GM18511 (cell line): ENCODE measurements at regions not wholly inside any gene's neighbourhood (a gene's known extent, or its start where the extent isn't known, plus 50 kb on each side); places are given as distances from the start of the nearest gene placed in this dataset.
"Not testable (repeated sequence)": the region's sequence is repeated elsewhere in the genome, so short reads cannot be mapped to it uniquely, and the experiment has no call there.

Experiments used
- ATAC-seq: cut with Tn5 transposase; IDR thresholded peaks from one replicate; pipeline ENCODE4 v1.9.1; 2021; ENCODE audit warnings: mild to moderate bottlenecking, moderate library complexity; ENCODE audit not compliant: unreplicated experiment

DNA sequence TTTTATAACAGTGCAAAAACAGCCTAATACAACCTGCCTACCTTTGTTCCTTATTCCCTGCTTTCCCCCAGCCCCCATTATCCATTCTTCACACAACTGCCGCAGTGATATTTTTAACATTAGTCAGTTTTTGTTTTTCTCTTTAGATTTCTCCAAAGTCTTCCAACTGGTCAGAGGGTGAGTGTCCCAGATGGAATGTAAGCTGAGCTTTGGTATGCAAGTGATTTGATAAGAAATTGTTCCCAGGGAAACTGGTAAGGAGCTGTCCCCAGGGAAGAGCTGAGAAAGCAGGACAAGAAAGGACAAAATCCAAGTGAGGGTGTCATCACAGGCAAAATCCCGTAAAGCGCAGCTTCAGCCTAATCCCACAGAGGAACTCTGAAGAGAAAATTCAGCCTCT lies 475.5 kb upstream of the ADGRL3 start:
- ATAC-seq: no peak

DNA sequence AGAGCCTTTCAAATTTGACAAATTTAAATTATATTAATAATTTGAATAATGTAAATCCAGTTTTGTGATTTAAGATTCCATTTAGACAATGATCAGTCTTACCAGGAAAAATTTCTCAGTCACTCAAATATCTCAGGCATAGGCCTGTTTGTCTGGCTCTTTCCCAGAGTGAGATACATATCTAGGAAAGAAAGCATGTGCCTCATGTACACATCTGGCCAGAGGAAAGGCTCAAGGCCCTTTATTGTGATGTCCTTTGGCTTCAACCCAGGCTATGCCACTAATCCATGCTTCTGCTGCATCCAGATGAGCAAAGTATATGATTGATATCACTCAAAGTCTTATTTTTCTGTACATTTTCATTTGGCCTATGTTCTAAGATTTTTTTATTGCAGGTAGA lies 473.3 kb upstream of the ADGRL3 start:
- no peak for ATAC-seq

DNA sequence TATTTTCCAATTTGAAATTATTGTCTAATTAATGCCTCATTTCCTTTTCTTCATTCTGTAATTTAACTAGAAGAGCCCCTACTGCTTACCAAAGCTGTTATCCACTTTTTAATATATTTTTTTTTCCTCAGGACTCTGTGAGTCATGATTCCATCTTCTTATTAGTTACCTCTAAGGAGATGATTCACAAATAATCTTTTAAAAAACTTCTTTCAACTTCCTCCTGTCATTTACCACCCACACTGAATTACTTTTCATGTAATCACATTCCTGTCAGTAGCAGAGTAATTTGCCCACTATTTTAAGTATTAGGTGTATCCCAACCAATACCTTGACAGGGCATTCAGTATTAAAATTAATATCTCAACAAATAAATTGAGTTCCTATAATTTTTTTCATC lies 470.9 kb upstream of the ADGRL3 start:
- no peak for ATAC-seq

DNA sequence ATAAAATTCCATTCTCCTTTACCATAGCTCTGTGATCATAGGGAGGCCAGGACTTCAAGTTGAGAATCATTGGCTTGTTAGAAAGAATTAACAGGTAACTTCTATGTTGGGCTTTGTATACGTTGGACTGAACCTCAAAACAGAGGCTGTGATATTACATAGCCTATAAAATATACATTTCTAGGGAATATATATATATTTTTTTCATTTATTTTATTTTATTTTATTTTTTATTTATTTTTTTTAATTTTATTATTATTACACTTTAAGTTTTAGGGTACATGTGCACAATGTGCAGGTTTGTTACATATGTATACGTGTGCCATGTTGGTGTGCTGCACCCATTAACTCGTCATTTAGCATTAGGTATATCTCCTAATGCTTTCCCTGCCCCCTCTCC lies 470.4 kb upstream of the ADGRL3 start:
- not testable (repeated sequence) for ATAC-seq

DNA sequence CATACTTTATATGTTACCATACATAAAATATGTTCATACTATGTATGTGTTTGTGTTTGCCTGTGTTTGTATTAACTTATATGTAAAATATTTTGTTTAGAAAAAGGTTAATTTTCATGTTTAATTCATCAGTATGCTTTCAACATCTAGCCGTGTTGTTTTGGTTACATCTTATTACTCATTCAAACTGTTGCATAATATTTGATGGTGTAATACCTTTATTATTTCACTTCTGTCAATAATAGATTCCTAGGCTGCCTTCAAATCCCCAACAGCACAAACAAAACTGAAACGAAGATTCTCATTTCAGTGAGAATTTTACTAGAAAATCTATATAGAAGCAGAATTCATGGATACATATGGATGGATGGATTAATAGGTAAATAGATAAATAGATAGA lies 462.3 kb upstream of the ADGRL3 start:
- no peak for ATAC-seq

DNA sequence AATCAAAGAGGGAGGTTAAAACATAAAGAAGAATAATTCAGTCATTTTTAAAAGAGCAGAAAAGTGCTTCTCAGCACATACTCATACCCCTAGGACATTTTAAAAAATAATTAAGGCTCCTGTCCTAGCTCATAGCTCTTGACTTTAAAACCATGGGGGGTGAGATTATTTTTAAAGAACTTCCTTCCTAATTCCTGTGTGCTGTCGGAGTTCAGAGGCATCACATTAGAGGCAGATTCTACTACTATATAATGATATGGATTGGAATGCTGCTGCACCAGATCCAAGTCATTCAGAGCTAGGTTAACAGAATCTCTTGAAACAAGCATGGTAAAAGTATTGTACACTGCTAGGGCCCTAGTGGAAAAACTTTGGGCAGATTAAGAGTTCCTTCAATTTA lies 456.5 kb upstream of the ADGRL3 start:
- ATAC-seq: no peak

DNA sequence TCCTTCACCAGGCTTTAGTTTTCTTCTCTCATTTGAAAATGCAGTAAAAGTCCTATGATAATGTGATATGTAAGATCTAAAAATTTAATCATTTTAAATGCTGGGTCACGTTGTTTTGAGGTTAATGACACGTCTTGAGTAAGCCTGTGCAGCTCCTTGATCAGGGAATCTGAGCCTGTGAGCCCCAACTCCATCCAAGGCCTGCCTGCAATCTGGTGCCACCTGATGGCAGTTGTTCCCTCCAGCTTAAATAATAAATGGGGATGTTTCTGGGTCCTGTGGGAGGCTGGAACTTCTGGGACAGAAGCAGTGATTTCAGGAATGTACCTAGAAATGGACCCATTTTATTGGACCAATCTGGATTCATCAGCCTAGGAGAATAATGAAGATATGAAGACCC lies 455.4 kb upstream of the ADGRL3 start:
- no peak for ATAC-seq

DNA sequence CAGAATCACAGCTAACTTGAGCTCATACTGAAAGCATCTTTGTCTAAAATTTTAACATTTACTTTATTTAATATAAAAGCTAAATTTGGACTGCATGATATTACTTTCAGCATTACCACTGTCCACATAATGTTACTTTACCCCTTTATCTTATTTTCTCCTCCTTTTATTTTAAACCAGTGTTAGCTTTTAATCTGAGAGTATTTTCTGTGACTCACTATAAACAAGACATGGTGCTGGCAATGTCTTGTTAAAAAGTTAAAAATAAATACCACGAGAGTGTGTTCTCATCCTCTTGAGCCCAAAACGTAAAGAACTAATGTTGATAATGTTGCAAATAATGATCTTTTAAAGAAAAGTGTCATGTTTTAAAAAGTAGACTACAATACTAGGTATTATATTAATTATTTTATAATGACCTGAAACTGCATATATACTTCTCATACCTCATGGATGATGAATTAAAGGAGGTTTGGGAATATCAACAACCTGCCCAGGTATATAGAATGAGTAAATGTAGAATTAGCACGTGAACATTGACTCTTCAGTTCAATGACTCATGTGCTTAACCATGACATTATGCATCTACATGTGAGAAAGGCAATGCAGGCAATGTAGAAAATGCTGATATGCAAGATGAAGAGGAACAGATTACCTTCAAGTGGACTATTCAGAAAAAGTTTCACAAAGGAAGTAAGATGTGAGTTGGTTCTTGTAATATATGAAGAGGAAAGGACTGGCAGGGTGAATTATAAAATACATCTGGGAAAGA lies 454.1 kb upstream of the ADGRL3 start:
- no peak for ATAC-seq

DNA sequence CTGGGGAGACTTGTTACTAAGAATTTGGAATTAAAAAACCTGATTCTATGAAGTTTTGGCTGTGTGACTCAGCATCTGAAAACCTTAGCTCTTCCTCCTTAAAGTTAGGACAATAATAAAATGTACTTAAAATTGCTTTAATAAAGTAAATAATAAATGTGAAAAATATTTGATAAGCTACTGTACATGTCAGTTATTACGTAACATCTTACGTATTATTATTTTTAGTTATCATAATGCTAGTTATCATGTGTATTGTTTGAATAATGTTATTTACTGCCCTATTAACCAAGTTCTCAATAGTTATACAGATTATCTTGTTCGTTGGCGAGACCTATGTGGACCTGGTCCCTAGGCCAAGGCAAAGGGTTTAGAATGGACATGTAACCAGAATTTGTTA lies 449.2 kb upstream of the ADGRL3 start:
- ATAC-seq: no peak

DNA sequence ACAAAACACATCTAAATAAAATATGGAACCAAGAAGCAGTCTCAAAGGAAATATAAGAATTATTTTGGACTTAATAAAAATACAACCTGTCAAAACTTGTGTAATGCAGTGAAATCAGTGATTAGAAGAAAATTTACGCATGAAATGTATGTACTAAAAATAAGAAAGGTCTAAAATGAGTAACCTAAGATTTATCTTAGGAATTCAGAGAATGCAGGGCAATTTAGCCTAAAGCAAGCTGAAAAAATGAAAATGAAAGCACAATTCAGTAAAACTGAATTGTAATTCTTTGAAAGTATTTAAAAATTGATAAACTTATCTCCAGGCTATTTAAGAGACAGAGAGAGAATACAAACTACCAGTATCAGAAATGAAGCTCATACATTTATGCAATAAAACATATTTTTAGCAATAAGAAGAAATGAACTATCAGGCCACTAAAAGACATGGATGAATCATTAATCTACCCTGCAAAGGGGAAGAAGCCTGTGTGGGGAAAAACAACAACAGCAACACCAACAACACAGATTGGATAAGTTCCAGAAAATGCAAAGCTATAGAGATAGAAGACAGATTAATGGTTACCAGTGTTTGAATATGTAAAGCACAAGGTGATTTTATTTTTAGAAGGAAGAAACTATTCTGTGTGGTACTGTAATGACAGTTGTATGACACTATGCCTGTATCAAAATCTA lies 442.0 kb upstream of the ADGRL3 start:
- no peak for ATAC-seq

DNA sequence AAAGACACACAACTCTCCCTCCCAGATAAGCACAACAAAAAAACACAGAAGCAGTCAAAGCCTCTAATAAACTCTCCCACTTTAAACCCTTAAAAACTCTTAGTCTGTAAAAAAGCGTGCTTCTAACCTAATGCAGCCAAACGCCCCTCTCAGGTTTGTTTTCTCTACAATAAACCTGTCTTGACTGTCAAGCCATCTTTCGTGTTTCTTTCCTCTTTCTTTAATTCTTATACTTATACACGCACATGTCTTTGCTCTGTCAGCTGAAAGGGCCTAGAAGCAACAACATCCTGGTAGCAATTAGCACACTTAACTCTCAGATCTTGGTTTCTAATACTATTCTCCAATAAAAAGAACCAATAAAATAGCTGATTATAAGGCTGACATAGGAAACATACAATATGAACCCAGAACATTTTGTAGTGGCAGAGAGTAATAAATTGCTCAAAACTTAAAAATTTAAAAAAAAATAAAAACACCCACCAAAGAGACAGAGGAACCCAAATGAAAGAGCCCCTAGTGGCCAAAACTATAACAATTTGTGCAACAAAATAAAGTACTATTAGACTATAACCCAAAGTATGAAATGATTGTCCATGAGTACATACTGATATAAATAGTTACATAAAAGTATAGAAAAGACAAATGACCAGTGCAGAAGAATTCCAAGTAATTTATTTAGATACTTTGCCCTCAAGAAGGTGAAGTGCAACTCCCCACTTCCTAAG lies 440.4 kb upstream of the ADGRL3 start:
- ATAC-seq: no peak

DNA sequence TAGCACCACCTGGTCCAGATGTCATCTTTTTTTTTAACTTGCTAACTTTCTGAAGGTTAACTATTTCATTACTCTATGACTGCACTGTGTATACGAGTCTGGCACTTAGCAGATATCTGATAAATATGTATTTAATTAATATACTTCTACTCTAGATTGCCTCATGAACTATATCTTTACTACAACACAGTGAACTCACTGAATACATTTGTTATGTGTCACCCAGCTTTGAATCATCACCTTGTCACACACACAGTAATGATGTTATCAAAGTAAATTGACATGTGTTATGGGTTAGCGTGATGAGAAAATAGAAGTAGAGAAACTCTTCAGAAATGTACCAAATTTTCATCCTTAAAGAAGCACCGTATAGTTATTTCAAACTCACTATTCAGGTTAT lies 419.3 kb upstream of the ADGRL3 start:
- ATAC-seq: no peak

DNA sequence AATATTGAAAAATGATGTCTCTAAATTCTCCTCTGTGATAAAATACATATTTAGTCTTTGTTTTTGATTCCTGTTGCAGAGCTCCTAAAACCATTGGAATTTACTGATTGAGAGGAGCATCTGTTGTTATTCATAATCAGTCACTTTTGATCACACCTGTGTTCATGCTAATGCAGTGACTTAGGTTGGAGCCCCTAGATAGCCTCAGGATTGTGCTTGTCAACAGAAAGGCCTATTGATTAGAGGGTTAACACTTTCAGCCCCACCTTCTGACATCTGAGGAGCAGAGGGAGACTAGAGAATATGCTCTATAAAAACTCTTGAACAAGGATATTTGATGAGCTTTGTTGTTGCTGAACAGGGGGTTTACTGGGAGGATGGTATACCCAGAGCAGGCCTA lies 409.5 kb upstream of the ADGRL3 start:
- ATAC-seq: no peak

DNA sequence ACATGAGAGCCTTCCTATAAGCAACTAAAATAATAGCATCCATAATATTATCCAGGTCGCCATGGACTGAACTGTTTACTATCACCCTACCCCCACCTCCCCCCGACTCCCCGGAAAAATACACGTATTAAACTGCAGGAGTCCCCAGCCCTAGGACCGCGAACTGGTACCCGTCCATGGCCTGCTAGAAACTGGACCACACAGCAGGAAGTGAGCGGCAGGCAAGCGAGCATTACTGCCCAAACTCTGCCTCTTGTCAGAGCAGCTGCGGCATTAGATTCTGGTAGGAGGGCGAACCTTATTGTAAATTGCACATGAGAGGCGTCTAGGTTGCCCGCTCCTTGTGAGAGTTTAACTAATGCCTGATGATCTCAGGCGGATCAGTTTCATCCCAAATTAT lies 405.8 kb upstream of the ADGRL3 start:
- no peak for ATAC-seq

DNA sequence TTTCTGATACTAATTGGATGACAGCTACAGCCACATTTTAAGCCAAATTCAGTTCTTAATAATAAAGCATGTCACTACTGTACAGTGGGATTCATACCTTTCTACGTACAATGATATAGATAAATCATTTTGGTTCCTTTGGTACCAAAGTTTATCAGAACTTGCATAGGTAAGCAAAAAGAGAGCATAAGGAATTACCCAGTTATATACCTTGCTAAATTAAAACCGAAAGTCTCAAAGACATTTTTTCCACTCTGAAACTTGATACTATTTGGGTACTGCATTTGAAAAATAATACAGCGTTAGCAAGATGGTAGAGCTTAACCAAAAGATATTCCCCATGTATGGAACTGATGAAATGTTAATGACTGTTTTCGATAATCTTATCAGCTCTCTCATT lies 400.9 kb upstream of the ADGRL3 start:
- no peak for ATAC-seq

DNA sequence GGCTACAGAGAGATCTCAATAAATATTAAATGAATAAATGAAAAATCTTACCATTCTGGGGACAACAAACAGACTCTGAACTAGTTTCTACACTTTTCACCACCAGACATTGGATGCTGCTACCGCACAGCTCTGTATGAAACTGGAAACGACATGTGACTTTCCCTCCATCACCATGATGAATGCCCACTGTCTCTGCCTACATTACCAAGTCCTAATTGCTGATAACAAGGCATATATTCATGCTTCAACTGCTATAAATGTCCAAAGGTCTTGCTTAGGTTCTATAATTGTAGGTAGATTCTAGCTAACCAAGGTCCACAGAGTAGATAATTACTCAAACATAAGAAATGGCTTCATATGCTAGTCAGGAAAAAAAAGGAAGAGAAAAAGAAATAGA lies 399.4 kb upstream of the ADGRL3 start:
- no peak for ATAC-seq

DNA sequence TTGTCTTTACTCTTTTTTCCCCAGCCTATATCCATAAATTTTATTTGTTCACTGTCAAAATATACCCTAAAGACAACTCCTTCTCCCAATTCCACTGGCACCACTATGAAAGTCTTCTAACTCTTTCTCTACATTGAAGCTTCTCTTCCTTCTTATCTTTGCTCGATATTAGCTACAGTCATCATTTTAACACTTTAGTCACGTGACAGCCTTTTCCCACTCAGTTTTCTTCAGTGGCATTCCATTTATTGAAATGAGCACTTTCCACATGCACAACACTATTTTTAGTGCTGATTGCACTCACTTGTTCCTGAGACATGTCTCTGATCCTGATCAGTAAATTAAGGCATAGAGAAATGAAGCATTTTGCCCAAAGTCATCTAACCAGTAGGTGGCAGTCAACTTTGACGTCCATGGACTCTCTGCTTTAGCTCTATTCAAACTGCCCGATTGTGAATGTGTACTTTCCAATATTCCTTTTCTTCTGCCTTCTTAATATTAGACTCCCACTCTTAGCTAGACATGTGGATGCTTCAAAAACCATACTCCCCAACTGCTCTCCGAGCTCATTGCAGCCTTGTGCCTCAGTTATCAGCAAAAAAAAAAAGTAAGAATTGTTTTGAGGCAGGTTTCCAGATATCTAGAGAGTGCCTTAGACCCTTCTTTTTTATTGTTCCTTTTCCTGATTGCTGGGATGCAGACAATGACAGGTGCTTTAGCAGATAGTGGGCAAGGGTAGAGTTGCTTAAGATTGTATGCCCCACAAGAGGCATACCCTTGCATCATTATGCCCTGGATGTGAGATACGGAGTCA lies 394.4 kb upstream of the ADGRL3 start:
- ATAC-seq: no peak

DNA sequence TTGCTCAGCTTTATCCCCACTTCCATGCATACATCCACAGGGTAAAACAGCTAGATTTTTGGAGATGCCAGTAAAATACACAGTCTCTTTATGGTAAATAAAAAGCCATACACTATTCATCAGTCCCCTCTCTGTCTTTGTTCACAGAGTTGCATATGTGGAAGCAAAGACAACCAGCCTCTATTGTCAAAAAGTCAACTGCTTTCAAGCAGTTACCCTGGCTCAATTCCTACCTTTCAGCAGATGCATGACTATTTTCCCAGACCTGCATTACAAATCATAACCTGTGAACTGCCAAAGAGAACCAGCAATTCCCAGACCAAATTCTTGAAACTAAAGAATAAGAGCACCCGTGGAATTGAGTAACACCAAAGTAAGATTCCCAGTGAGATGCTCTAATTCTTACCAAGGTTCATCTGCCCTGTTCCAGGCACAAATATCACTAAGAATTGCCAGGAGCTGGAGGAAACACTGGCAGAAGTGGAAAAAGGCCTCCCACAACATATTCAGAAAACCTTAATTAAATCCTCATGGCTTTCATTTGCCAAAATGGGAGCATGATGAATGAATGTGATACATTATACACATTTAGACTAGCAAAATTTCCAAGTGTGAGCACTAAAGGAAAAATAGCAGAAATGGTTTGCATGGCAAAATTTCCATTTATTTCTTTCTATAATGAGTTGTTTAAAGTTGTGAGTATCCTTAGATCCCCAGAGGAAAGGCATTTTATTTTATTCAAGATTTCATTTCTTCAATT lies 391.2 kb upstream of the ADGRL3 start:
- ATAC-seq: no peak

DNA sequence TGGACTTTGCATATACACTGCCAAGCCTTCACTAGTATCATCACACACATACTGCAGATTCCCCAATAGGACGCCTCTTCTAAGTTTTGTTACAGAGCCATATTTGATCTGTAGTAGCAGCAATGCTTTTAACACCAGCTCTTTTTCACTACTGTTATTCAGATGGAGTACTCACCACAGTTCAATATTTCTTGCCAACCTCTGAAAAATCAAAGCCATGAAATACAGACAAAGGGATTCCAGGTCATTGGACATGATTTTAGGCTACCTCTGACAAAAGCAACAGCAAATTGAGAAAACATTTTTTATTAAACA lies 390.7 kb upstream of the ADGRL3 start:
- no peak for ATAC-seq

DNA sequence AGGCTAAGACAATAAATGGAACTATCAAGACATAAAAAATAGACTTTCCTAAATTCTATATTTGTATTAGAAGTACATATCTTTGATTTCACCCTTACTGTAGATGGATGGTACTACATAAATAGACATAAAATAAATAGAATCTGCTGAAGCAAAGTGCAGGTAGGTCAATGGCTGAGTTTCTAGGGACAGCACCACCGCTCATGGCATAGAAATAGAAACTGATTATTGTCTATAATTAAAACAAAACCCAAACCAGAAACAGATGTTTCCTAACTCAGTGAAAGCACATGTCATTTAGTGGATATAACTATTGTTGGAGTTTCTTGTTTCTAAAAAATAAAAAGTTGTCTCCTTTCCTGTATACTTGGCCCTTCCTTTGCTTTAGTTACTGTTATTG lies 387.3 kb upstream of the ADGRL3 start:
- ATAC-seq: no peak

DNA sequence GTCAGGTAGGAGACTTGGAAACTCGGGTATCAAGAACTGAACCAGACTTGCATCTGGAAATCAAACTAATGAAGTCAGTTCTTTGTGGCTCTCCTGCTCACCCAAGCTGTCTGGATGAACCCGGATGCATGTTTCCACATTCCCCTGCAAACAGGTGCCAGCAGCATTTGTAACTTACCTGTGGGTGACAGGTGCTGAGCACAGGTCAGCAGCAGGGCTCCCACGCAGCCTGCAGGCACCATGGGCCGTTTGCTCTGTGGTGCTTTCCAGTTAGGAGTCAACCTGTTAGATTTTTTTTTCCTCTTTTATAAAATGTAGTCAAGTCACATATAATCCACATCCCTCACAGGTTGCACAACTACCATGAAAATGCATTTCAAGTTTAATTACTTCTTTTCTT lies 385.6 kb upstream of the ADGRL3 start:
- no peak for ATAC-seq
